GM12878 (cell line): ENCODE measurements at regions not wholly inside any gene's neighbourhood (a gene's known extent, or its start where the extent isn't known, plus 50 kb on each side); places are given as distances from the start of the nearest gene placed in this dataset.

Source experiments
- ATAC-seq: fragments of 200-7000 bp; cut with Tn5 transposase; 3 replicates; pipeline ENCODE4 v1.9.1; 2020; ENCODE audit warnings: mild to moderate bottlenecking, moderate library complexity
- BruUV-seq: library from RNA; stranded (reverse); fragments of 400-500 nt; replicated peaks from 2 replicates; lab custom pipeline; 2021; lab: Mats Ljungman, UMichigan
- CTCF ChIA-PET: fragments of 300-600 bp; sonication (Branson Sonifier 250); formaldehyde crosslinking; extraction: SDS; loops from one replicate; lab custom pipeline; 2021; ENCODE audit warnings: inconsistent platforms; lab: Yijun Ruan, JAX
- POLR2A ChIA-PET: fragments of 350-600 bp; formaldehyde crosslinking; extraction: SDS; loops from one replicate; lab custom pipeline; 2021; ENCODE audit warnings: inconsistent platforms; lab: Charles Lee
- RAD21 ChIA-PET: fragments of 300-600 bp; sonication (Branson Sonifier 250); formaldehyde crosslinking; loops from one replicate; lab custom pipeline; 2023; ENCODE audit warnings: antibody characterized with exemption; ENCODE audit not compliant: unreplicated experiment; lab: Charles Lee
- SMC1A ChIA-PET: fragments of 300-600 bp; sonication (Branson Sonifier 250); formaldehyde crosslinking; loops from one replicate; lab custom pipeline; 2023; ENCODE audit not compliant: unreplicated experiment, uncharacterized antibody; lab: Charles Lee
- DNase-seq: peaks from one replicate; pipeline ENCODE4 v3.0.0-alpha.2; 2011; ENCODE audit warnings: low read depth, low spot score
- FAIRE-seq: peaks from 3 replicates; lab custom pipeline; 2011; peaks lifted over from hg19 to GRCh38; lab: Jason Lieb, UNC
- H2AFZ ChIP-seq: 2 replicates; pipeline ENCODE4 v1.6.0; 2011; ENCODE audit warnings: low read depth, low read length, control low read depth; ENCODE audit not compliant: control insufficient read depth
- H3K27ac ChIP-seq: 2 replicates; pipeline ENCODE4 v1.5.1; 2011; ENCODE audit warnings: control low read depth; ENCODE audit not compliant: control insufficient read depth, insufficient read depth
- H3K27me3 ChIP-seq, 2 experiments: replicated peaks in 1 of 2; 2 replicates each; pipeline versions ENCODE4 v1.6.0 to v1.6.1; 2011; ENCODE audit warnings: low read length in 1 of 2; ENCODE audit not compliant: control insufficient read depth in 2 of 2, insufficient read depth in 2 of 2
- H3K36me3 ChIP-seq, 2 experiments: 2 replicates each; pipeline ENCODE4 v1.5.1; 2011; ENCODE audit warnings: low read length in 1 of 2; ENCODE audit not compliant: control insufficient read depth in 2 of 2, insufficient read depth in 2 of 2
- H3K4me1 ChIP-seq: 2 replicates; pipeline ENCODE4 v1.6.1; 2011; ENCODE audit warnings: mild to moderate bottlenecking, low read length, moderate library complexity, mixed read lengths; ENCODE audit not compliant: control insufficient read depth, insufficient read depth
- H3K4me2 ChIP-seq: 2 replicates; pipeline ENCODE4 v1.6.0; 2011; ENCODE audit warnings: control low read depth; ENCODE audit not compliant: control insufficient read depth, insufficient read depth
- H3K4me3 ChIP-seq: fragments of 200-600 bp; sonication (generic); 2 replicates; pipeline ENCODE4 v1.5.1; 2016
- H3K79me2 ChIP-seq: 2 replicates; pipeline ENCODE4 v1.6.0; 2011; ENCODE audit warnings: low read length; ENCODE audit not compliant: control insufficient read depth, insufficient read depth
- H3K9ac ChIP-seq: 2 replicates; pipeline ENCODE4 v1.8.0; 2011; ENCODE audit warnings: low read length, control low read depth, mixed read lengths; ENCODE audit not compliant: control insufficient read depth, insufficient read depth
- H3K9me3 ChIP-seq: replicated peaks from 3 replicates; pipeline ENCODE4 v1.5.1; 2011; ENCODE audit warnings: mild to moderate bottlenecking, low read length; ENCODE audit not compliant: control insufficient read depth, insufficient read depth
- H4K20me1 ChIP-seq: 2 replicates; pipeline ENCODE4 v1.6.0; 2011; ENCODE audit not compliant: control insufficient read depth, insufficient read depth
- BMI1 ChIP-seq: fragments of 450-650 bp; IDR thresholded peaks from 2 replicates; pipeline ENCODE4 v1.6.1; 2016; ENCODE audit warnings: mild to moderate bottlenecking, moderate library complexity, borderline replicate concordance
- BRCA1 ChIP-seq: IDR thresholded peaks from 2 replicates; pipeline ENCODE4 v1.6.1; 2011; ENCODE audit warnings: low read depth, low read length, improper control_type of control experiment
- CBX5 ChIP-seq: sonication (generic); IDR thresholded peaks from 2 replicates; pipeline ENCODE4 v1.6.1; 2016; ENCODE audit warnings: low read depth, moderate library complexity, mild to moderate bottlenecking, inconsistent platforms
- MXI1 ChIP-seq: fragments of 150-350 bp; IDR thresholded peaks from 2 replicates; pipeline ENCODE4 v1.6.1; 2011; ENCODE audit warnings: low read depth, mild to moderate bottlenecking, inconsistent platforms, low read length, improper control_type of control experiment
- NFYA ChIP-seq: IDR thresholded peaks from 2 replicates; pipeline ENCODE4 v1.6.1; 2011; ENCODE audit warnings: low read depth, mild to moderate bottlenecking, low read length, improper control_type of control experiment, borderline replicate concordance
- SIX5 ChIP-seq: IDR thresholded peaks from 2 replicates; pipeline ENCODE4 v1.6.1; 2011; ENCODE audit warnings: mild to moderate bottlenecking, low read depth, low read length, moderate library complexity; ENCODE audit not compliant: severe bottlenecking
- ZNF217 ChIP-seq: fragments of 450-650 bp; IDR thresholded peaks from 2 replicates; pipeline ENCODE4 v1.6.1; 2017; ENCODE audit warnings: antibody characterized with exemption, mild to moderate bottlenecking
- WGBS: methylation state at CpG from one replicate; pipeline ENCODE4 v1.1.6; 2016; ENCODE audit warnings: low lambda C conversion rate; ENCODE audit not compliant: insufficient replicate concordance, insufficient coverage; ENCODE audit errors: missing lambda C conversion rate; 5-methylcytosine and 5-hydroxymethylcytosine counted together
- in situ Hi-C: fragments of 300-500 bp; cut with MboI; formaldehyde crosslinking; loops from 9 replicates; pipeline ENCODE4 v1.14.3; 2018; ENCODE audit warnings: mixed read lengths
- intact Hi-C: fragments of 100-400 bp; cut with micrococcal nuclease; formaldehyde crosslinking; loops from one replicate; pipeline ENCODE4 v1.14.2; 2022; ENCODE audit not compliant: unreplicated experiment
- TF ChIP-seq, protein P1 (sequence below): IDR thresholded peaks from 2 replicates; pipeline ENCODE4 v1.6.1; 2011; ENCODE audit warnings: borderline replicate concordance, low read depth, mild to moderate bottlenecking, moderate library complexity, mixed read lengths, low read length; ENCODE audit not compliant: insufficient read depth; ENCODE audit errors: extremely low read length
- TF ChIP-seq, protein P2 (sequence below): fragments of 450-650 bp; IDR thresholded peaks from 2 replicates; pipeline ENCODE4 v1.6.1; 2018; ENCODE audit warnings: mild to moderate bottlenecking, low read depth, moderate library complexity; ENCODE audit not compliant: partially characterized antibody
- TF ChIP-seq, protein P3 (sequence below): fragments of 450-650 bp; IDR thresholded peaks from 2 replicates; pipeline ENCODE4 v1.6.1; 2017; ENCODE audit warnings: mild to moderate bottlenecking, moderate library complexity
- TF ChIP-seq, protein P4 (sequence below): IDR thresholded peaks from 2 replicates; pipeline ENCODE4 v1.6.1; 2012; ENCODE audit warnings: low read depth, low read length, improper control_type of control experiment
- TF ChIP-seq, protein P5 (sequence below): fragments of 450-650 bp; IDR thresholded peaks from 2 replicates; pipeline ENCODE4 v1.6.1; 2017; ENCODE audit warnings: mild to moderate bottlenecking

DNA sequence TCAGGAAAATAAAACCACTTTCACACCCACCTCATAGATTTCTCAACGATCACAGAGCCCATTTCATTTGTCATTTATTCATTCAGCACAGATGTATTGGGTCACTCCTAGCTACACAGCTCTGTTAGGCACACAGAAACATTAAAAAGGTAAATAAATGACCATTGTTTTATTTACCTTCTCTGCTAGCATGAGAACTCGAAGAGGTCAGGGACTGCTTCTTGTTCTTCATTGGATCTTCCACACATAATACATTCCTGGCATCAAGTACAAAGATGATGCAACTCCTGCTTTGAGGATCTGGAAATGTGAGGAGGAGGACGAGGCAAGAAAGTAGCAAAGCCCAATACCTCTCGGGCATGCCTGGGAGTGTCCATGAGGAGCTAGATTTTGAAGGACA is 168.1 kb downstream of the RBM26 start:
- Histone ChIP-seq H3K27me3 (no peaks in the 10 kb centered on the region), H3K9ac (no peak overlapping the region), H3K4me3 (no peak overlapping the region), H3K79me2 (no peaks in the 10 kb centered on the region), H2AFZ (no peak overlapping the region), H4K20me1 (no peaks in the 10 kb centered on the region), H3K4me2 (no peak overlapping the region), H3K4me1 (no peaks in the 10 kb centered on the region), H3K9me3 (peaks cover 1% of the 10 kb centered on the region; the same call in 2 of the 3 replicates), H3K36me3 (no peaks in the 10 kb centered on the region), H3K27ac (no peak overlapping the region)
- RAD21 ChIA-PET = interaction anchor here (1.0 kb wide), 1 partner anchor 10 kb away, joined by 3 read pairs; no protein-coding TSS in a partner anchor
- DNase-seq (no peak), ATAC-seq (no peak), FAIRE-seq (no peak)
- CTCF ChIA-PET = interaction anchor here (0.9 to 1.1 kb wide), 2 partner anchors 56 to 154 kb away, joined by 3 read pairs; no protein-coding TSS in a partner anchor
- BruUV-seq = no TSS peak
- in situ Hi-C loops = no loop called here
- intact Hi-C loops = no loop called here
- POLR2A ChIA-PET = no interaction called here
- SMC1A ChIA-PET = interaction anchor here (0.7 to 1.8 kb wide), 7 partner anchors 11 to 1070 kb away, joined by 3 to 5 read pairs (median 3); no protein-coding TSS in a partner anchor
- 48% methylated on average over 4 of the region's 4 CpGs for WGBS
- TF ChIP-seq, protein P1, sequence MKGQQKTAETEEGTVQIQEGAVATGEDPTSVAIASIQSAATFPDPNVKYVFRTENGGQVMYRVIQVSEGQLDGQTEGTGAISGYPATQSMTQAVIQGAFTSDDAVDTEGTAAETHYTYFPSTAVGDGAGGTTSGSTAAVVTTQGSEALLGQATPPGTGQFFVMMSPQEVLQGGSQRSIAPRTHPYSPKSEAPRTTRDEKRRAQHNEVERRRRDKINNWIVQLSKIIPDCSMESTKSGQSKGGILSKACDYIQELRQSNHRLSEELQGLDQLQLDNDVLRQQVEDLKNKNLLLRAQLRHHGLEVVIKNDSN = no peak
- TF ChIP-seq BRCA1 (no peak), SIX5 (no peak), NFYA (no peak), CBX5 (no peak), BMI1 (no peak), ZNF217 (no peak), MXI1 (no peak)
- TF ChIP-seq, protein P2, sequence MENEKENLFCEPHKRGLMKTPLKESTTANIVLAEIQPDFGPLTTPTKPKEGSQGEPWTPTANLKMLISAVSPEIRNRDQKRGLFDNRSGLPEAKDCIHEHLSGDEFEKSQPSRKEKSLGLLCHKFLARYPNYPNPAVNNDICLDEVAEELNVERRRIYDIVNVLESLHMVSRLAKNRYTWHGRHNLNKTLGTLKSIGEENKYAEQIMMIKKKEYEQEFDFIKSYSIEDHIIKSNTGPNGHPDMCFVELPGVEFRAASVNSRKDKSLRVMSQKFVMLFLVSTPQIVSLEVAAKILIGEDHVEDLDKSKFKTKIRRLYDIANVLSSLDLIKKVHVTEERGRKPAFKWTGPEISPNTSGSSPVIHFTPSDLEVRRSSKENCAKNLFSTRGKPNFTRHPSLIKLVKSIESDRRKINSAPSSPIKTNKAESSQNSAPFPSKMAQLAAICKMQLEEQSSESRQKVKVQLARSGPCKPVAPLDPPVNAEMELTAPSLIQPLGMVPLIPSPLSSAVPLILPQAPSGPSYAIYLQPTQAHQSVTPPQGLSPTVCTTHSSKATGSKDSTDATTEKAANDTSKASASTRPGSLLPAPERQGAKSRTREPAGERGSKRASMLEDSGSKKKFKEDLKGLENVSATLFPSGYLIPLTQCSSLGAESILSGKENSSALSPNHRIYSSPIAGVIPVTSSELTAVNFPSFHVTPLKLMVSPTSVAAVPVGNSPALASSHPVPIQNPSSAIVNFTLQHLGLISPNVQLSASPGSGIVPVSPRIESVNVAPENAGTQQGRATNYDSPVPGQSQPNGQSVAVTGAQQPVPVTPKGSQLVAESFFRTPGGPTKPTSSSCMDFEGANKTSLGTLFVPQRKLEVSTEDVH = no peak
- TF ChIP-seq, protein P3, sequence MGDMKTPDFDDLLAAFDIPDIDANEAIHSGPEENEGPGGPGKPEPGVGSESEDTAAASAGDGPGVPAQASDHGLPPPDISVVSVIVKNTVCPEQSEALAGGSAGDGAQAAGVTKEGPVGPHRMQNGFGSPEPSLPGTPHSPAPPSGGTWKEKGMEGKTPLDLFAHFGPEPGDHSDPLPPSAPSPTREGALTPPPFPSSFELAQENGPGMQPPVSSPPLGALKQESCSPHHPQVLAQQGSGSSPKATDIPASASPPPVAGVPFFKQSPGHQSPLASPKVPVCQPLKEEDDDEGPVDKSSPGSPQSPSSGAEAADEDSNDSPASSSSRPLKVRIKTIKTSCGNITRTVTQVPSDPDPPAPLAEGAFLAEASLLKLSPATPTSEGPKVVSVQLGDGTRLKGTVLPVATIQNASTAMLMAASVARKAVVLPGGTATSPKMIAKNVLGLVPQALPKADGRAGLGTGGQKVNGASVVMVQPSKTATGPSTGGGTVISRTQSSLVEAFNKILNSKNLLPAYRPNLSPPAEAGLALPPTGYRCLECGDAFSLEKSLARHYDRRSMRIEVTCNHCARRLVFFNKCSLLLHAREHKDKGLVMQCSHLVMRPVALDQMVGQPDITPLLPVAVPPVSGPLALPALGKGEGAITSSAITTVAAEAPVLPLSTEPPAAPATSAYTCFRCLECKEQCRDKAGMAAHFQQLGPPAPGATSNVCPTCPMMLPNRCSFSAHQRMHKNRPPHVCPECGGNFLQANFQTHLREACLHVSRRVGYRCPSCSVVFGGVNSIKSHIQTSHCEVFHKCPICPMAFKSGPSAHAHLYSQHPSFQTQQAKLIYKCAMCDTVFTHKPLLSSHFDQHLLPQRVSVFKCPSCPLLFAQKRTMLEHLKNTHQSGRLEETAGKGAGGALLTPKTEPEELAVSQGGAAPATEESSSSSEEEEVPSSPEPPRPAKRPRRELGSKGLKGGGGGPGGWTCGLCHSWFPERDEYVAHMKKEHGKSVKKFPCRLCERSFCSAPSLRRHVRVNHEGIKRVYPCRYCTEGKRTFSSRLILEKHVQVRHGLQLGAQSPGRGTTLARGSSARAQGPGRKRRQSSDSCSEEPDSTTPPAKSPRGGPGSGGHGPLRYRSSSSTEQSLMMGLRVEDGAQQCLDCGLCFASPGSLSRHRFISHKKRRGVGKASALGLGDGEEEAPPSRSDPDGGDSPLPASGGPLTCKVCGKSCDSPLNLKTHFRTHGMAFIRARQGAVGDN = no peak
- TF ChIP-seq, protein P4, sequence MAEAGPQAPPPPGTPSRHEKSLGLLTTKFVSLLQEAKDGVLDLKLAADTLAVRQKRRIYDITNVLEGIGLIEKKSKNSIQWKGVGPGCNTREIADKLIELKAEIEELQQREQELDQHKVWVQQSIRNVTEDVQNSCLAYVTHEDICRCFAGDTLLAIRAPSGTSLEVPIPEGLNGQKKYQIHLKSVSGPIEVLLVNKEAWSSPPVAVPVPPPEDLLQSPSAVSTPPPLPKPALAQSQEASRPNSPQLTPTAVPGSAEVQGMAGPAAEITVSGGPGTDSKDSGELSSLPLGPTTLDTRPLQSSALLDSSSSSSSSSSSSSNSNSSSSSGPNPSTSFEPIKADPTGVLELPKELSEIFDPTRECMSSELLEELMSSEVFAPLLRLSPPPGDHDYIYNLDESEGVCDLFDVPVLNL = no peak
- TF ChIP-seq, protein P5, sequence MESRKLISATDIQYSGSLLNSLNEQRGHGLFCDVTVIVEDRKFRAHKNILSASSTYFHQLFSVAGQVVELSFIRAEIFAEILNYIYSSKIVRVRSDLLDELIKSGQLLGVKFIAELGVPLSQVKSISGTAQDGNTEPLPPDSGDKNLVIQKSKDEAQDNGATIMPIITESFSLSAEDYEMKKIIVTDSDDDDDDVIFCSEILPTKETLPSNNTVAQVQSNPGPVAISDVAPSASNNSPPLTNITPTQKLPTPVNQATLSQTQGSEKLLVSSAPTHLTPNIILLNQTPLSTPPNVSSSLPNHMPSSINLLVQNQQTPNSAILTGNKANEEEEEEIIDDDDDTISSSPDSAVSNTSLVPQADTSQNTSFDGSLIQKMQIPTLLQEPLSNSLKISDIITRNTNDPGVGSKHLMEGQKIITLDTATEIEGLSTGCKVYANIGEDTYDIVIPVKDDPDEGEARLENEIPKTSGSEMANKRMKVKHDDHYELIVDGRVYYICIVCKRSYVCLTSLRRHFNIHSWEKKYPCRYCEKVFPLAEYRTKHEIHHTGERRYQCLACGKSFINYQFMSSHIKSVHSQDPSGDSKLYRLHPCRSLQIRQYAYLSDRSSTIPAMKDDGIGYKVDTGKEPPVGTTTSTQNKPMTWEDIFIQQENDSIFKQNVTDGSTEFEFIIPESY = no peak
